Heart right ventricle (tissue), 16 donors: ENCODE measurements at regions not wholly inside any gene's neighbourhood (a gene's known extent, or its start where the extent isn't known, plus 50 kb on each side); places are given as distances from the start of the nearest gene placed in this dataset.

Source experiments
- ATAC-seq, 8 donors: fragments of 200-7000 bp; cut with Tn5 transposase; one replicate each; pipeline ENCODE4 v1.9.1; 2020; ENCODE audit warnings: mild to moderate bottlenecking in 8 of 8, moderate library complexity in 8 of 8, moderate number of reproducible peaks in 1 of 8
- DNase-seq, 2 donors: peaks; one replicate each; pipeline ENCODE4 v3.0.0-alpha.2; 2020
- H3K27ac ChIP-seq, 10 donors: fragments of 200-600 bp; sonication (generic) in 2 of 10; one replicate each; pipeline versions ENCODE4 v1.5.0 to v1.8.0; 2020 to 2022; ENCODE audit warnings: mild to moderate bottlenecking in 3 of 10
- H3K27me3 ChIP-seq, 7 donors: fragments of 200-600 bp; one replicate each; pipeline ENCODE4 v1.8.0; 2021 to 2022; ENCODE audit warnings: mild to moderate bottlenecking in 2 of 7
- H3K36me3 ChIP-seq, 9 donors: fragments of 200-600 bp; sonication (generic) in 1 of 9; one replicate each; pipeline versions ENCODE4 v1.5.0 to v1.8.0; 2020 to 2022; ENCODE audit warnings: mild to moderate bottlenecking in 2 of 9
- H3K4me1 ChIP-seq, 9 donors: fragments of 200-600 bp; sonication (generic) in 1 of 9; one replicate each; pipeline versions ENCODE4 v1.5.0 to v1.8.0; 2020 to 2022; ENCODE audit warnings: mild to moderate bottlenecking in 4 of 9
- H3K4me3 ChIP-seq, 10 donors: fragments of 200-600 bp; sonication (generic) in 2 of 10; one replicate each; pipeline versions ENCODE4 v1.5.0 to v1.8.0; 2020 to 2022; ENCODE audit warnings: mild to moderate bottlenecking in 7 of 10, moderate library complexity in 2 of 10
- H3K9me3 ChIP-seq, 11 donors: fragments of 200-600 bp in 10 of 11; sonication (generic) in 2 of 11; one replicate each; pipeline versions ENCODE4 v1.5.0 to v1.8.0; 2013 to 2022; ENCODE audit warnings: mild to moderate bottlenecking in 2 of 11, control low read depth in 1 of 11, moderate library complexity in 1 of 11
- WGBS, 2 donors: extraction: QIAGEN DNeasy Blood & Tissue Kit; methylation state at CpG; one replicate each; pipeline ENCODE4 v1.1.7; 2013; ENCODE audit warnings: inconsistent platforms in 1 of 2; 5-methylcytosine and 5-hydroxymethylcytosine counted together
- intact Hi-C, 10 donors: fragments of 100-400 bp; cut with DNase I; formaldehyde crosslinking; loops; one replicate each; pipeline versions ENCODE4 v1.11.1 to v1.14.2; 2022
- TF ChIP-seq, protein P1 (sequence below), 9 donors: fragments of 200-600 bp; sonication (generic) in 2 of 9; IDR thresholded peaks; one replicate each; pipeline versions ENCODE4 v1.5.0 to v1.8.0; 2021 to 2022; ENCODE audit warnings: antibody characterized with exemption in 9 of 9, mild to moderate bottlenecking in 5 of 9, moderate library complexity in 1 of 9
- donor health status: Arrhythmogenic right ventricular cardiomyopathy.
- donor health status: ischemic (EF 13 %, LVEDD 7.1; RV severe dilation, severe dysfunction).
- donor health status: healthy with polysubstance abuse.
- donor health status: DM: no; HTN: yes; CAD: no.
- donor health status: DM: no; HTN: no; CAD: no.
- donor health status: ischemic (EF 25% LVEDD 6.9; RV normal size, moderate dysfunction).
- donor health status: ischemic (EF 25% LVEDD 5.7; RV mildly dilated, moderate dysfunction).
- donor health status: healthy.
- donor health status: DM: yes; HTN: yes; CAD: no.
- donor health status: Ischemic cardiomyopathy.
- donor health status: ischemic (EF 35%, LVEDD 5.7; RV mildly dilated, moderate dysfunction).
- donor health status: nonischemic (EF 11% LVEDD 7.7; RV severe dilation, severe dysfunction).
- donor health status: DM: yes; HTN: yes; CAD: no.
- donor health status: PGD.
- donor health status: ischemic (EF 29% LVEDD 5.4; RV normal size, mild dysfunction).
- donor health status: nonischemic (EF 23%, LVEDD 6.1; RV moderate dilation, normal function).

DNA sequence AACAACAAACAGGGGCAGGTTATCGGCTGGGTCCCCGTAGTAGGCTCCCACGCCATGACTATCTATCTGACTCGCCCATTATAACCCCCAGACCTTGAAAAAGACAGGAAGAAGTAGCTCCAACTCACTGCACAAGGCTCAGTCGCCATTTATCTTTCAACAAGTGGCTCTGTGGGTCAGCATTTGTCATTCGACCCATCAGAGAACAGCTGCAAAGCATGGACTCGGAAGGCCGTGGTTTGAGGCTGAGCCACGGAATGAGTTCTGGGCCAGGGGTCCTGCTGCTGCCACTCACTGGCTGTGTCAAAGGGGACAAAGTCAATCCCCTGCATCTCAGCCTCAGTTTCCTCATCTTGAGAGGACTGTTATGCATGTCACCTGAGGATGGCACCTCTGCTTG, 131.0 kb downstream of the DMRTA2 start:
- intact Hi-C loops, result no loop called here
- TF ChIP-seq, protein P1, sequence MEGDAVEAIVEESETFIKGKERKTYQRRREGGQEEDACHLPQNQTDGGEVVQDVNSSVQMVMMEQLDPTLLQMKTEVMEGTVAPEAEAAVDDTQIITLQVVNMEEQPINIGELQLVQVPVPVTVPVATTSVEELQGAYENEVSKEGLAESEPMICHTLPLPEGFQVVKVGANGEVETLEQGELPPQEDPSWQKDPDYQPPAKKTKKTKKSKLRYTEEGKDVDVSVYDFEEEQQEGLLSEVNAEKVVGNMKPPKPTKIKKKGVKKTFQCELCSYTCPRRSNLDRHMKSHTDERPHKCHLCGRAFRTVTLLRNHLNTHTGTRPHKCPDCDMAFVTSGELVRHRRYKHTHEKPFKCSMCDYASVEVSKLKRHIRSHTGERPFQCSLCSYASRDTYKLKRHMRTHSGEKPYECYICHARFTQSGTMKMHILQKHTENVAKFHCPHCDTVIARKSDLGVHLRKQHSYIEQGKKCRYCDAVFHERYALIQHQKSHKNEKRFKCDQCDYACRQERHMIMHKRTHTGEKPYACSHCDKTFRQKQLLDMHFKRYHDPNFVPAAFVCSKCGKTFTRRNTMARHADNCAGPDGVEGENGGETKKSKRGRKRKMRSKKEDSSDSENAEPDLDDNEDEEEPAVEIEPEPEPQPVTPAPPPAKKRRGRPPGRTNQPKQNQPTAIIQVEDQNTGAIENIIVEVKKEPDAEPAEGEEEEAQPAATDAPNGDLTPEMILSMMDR (IDR thresholded peaks at IDR 0.05), result no peak

DNA sequence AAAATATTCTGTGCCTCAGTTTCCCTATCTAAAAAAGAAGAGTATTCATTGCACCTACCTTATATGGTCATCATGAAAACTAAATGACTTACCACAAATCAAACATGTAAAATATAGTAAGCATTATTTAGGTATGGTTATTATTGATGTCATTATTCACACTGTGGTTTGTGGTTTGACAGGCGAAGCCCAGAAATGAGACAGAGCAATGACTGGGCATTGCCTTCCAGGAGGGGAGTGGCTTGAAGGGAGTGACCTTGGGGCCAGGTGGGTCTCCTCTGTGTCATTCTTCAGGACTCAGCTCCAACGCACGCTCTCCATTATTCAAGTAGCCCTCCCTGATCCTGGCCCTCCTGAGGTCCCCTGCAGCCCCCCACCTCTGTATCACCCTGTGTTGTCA, 133.7 kb downstream of the DMRTA2 start:
- no peak for DNase-seq
- TF ChIP-seq, protein P1 (IDR thresholded peaks at IDR 0.05), result no peak
- intact Hi-C loops, result no loop called here
- Histone ChIP-seq H3K27me3 (peaks cover 0 to 12% (median 3%) of the 10 kb centered on the region in 7 donors), H3K4me3 (no peak overlapping the region), H3K4me1 (no peaks in the 10 kb centered on the region), H3K27ac (no peak overlapping the region), H3K36me3 (no peaks in the 10 kb centered on the region), H3K9me3 (peaks cover 0 to 2% (median 0%) of the 10 kb centered on the region in 11 donors)
- 81 to 86% methylated on average over 3 of the region's 3 CpGs for WGBS, 2 donors
- ATAC-seq, result no peak

More for the DNA sequence above, 131.0 kb downstream of the DMRTA2 start:
- Histone ChIP-seq H3K9me3 (peaks cover 0 to 6% (median 0%) of the 10 kb centered on the region in 11 donors), H3K4me3 (no peak overlapping the region), H3K36me3 (no peaks in the 10 kb centered on the region), H3K27ac (no peak overlapping the region), H3K4me1 (no peaks in the 10 kb centered on the region), H3K27me3 (peaks cover 0 to 12% (median 0%) of the 10 kb centered on the region in 7 donors)
- no peak for DNase-seq
- ATAC-seq, result no peak
- WGBS, 2 donors, result 67 to 70% methylated on average over 9 of the region's 9 CpGs

DNA sequence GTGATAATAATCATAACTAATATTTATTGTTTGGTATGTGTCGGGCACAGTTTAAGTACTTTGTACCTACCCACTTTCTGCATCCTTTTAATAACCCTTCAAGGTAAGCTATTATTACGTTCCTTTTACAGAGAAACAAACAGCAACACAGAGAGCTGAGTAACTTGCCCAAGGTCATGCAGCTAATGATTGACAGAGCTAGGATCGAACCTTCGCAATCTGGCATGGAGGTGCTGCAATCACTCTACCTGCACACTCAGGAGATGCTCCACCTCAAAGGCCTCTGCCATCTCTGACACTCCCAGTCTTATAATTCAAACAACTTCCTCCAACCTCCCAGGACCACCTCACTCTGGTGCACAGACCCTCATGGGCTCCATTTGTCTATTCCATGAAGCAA, 137.2 kb downstream of the DMRTA2 start:
- intact Hi-C loops, result no loop called here
- Histone ChIP-seq H3K4me1 (no peaks in the 10 kb centered on the region), H3K36me3 (no peaks in the 10 kb centered on the region), H3K27me3 (peaks cover 0 to 12% (median 3%) of the 10 kb centered on the region in 7 donors), H3K4me3 (no peak overlapping the region), H3K9me3 (no peaks in the 10 kb centered on the region), H3K27ac (no peak overlapping the region)
- TF ChIP-seq, protein P1 (IDR thresholded peaks at IDR 0.05), result no peak
- WGBS, 2 donors, result 86 to 87% methylated on average over 4 of the region's 4 CpGs
- DNase-seq (no peak), ATAC-seq (no peak)

DNA sequence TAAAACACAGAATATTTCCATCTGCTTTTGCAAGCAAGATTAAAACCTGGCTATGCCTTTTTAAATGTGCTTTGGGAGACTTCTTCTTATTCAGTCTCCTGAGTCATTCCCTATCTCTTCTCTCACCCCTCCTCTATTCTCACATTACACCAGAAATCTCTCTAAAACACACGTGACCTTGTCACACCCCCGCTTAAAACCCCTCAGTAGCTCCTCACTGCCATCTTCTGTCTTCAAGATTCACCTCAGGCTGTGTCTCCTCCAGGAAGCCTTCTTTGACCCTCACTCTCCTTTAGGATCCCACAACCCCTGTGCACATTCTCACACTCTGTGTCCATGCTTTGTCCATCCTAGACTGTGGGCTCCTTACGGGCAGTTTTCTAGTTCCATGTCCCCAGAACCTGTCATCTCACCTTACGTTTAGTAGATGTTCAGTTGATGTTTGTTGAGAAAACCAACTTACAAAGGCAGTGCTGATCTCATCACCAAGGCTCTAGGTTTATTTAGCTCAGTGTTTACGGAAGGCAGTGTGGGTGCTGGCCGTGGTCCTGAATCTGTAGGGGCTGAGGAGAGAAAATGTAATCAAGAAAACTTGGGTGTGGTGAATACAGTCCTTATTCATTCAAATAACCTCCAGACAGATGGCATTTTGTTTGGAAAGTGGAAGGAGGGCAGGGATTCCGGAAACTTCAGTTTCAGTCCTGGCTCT, 143.5 kb downstream of the DMRTA2 start:
- H3K9me3 ChIP-seq, result no peaks in the 10 kb centered on the region
- ATAC-seq, result no peak

More for the DNA sequence above, 143.5 kb downstream of the DMRTA2 start:
- Histone ChIP-seq H3K27ac (no peak overlapping the region), H3K36me3 (no peaks in the 10 kb centered on the region), H3K27me3 (peaks cover 0 to 39% (median 17%) of the 10 kb centered on the region in 7 donors), H3K4me1 (no peaks in the 10 kb centered on the region), H3K4me3 (no peak overlapping the region)
- DNase-seq, result peak in 1 of 2 donors; percentile 12
- TF ChIP-seq, protein P1 (IDR thresholded peaks at IDR 0.05), result no peak
- 18% methylated on average over 7 of the region's 7 CpGs for WGBS, 2 donors
- intact Hi-C loops, result no loop called here
